Neural progenitor cell (in vitro differentiated cells): ENCODE measurements at regions not wholly inside any gene's neighbourhood (a gene's known extent, or its start where the extent isn't known, plus 50 kb on each side); places are given as distances from the start of the nearest gene placed in this dataset.

ENCODE experiments used
- DNase-seq: peaks from one replicate; pipeline ENCODE4 v3.0.0-alpha.2; 2016; ENCODE audit warnings: low spot score
- H2AFZ ChIP-seq: fragments of 200-600 bp; sonication (generic); replicated peaks from 2 replicates; pipeline ENCODE4 v1.6.1; 2016; ENCODE audit warnings: antibody characterized with exemption
- H3F3A ChIP-seq: fragments of 200-600 bp; sonication (generic); 2 replicates; pipeline ENCODE4 v1.6.1; 2016; ENCODE audit warnings: antibody characterized with exemption, low read depth
- H3K27ac ChIP-seq: fragments of 200-600 bp; sonication (generic); 2 replicates; pipeline ENCODE4 v1.5.1; 2016; ENCODE audit warnings: mild to moderate bottlenecking
- H3K27me3 ChIP-seq: fragments of 200-600 bp; sonication (generic); 2 replicates; pipeline ENCODE4 v1.6.1; 2016; ENCODE audit warnings: mild to moderate bottlenecking, moderate library complexity
- H3K36me3 ChIP-seq: fragments of 200-600 bp; sonication (generic); 2 replicates; pipeline ENCODE4 v1.5.1; 2016
- H3K4me1 ChIP-seq: fragments of 200-600 bp; sonication (generic); 2 replicates; pipeline ENCODE4 v1.6.1; 2016; ENCODE audit warnings: mixed run types
- H3K4me2 ChIP-seq: fragments of 200-600 bp; sonication (generic); 2 replicates; pipeline ENCODE4 v1.6.1; 2016
- H3K4me3 ChIP-seq: fragments of 200-600 bp; sonication (generic); 2 replicates; pipeline ENCODE4 v1.5.1; 2016
- H3K79me2 ChIP-seq: fragments of 200-600 bp; sonication (generic); 2 replicates; pipeline ENCODE4 v1.6.1; 2016; ENCODE audit warnings: low read depth
- H3K9ac ChIP-seq: fragments of 200-600 bp; sonication (generic); 2 replicates; pipeline ENCODE4 v1.6.1; 2016
- H3K9me3 ChIP-seq: fragments of 200-600 bp; sonication (generic); 2 replicates; pipeline ENCODE4 v1.5.1; 2016; ENCODE audit warnings: low read depth
- H4K20me1 ChIP-seq: fragments of 200-600 bp; sonication (generic); 2 replicates; pipeline ENCODE4 v1.6.1; 2016; ENCODE audit warnings: low read depth
- H3K27ac Mint-ChIP-seq: 3 replicates; pipeline ENCODE4 v1.8.0; 2021; ENCODE audit warnings: mixed read lengths
- H3K27me3 Mint-ChIP-seq: 2 replicates; pipeline ENCODE4 v1.8.0; 2022; ENCODE audit warnings: low read depth, mild to moderate bottlenecking, inconsistent platforms, moderate library complexity, mixed read lengths; ENCODE audit not compliant: insufficient read depth
- H3K36me3 Mint-ChIP-seq: 3 replicates; pipeline ENCODE4 v1.8.0; 2021; ENCODE audit warnings: mixed read lengths
- H3K4me1 Mint-ChIP-seq: 3 replicates; pipeline ENCODE4 v1.8.0; 2021; ENCODE audit warnings: mixed read lengths
- H3K4me3 Mint-ChIP-seq: 3 replicates; pipeline ENCODE4 v1.8.0; 2021; ENCODE audit warnings: mild to moderate bottlenecking, moderate library complexity, mixed read lengths
- H3K9me3 Mint-ChIP-seq: 3 replicates; pipeline ENCODE4 v1.8.0; 2020; ENCODE audit warnings: mixed read lengths
- CTCF ChIP-seq: fragments of 200-600 bp; sonication (generic); IDR thresholded peaks from 2 replicates; pipeline ENCODE4 v1.5.1; 2017; ENCODE audit warnings: antibody characterized with exemption, mild to moderate bottlenecking
- EZH2 ChIP-seq: fragments of 200-600 bp; sonication (generic); IDR thresholded peaks from 2 replicates; pipeline ENCODE4 v1.6.1; 2017; ENCODE audit warnings: antibody characterized with exemption, mild to moderate bottlenecking, moderate library complexity
- EZH2phosphoT487 ChIP-seq: fragments of 200-600 bp; sonication (generic); IDR thresholded peaks from 2 replicates; pipeline ENCODE4 v1.6.1; 2017; ENCODE audit warnings: antibody characterized with exemption

- Mint-ChIP-seq H3K36me3 (no peaks in the 10 kb centered on the region), H3K4me1 (no peaks in the 10 kb centered on the region), H3K27ac (no peak overlapping the region), H3K27me3 (no peaks in the 10 kb centered on the region), H3K4me3 (no peak overlapping the region), H3K9me3 (peaks cover 6% of the 10 kb centered on the region)
- H3K9ac ChIP-seq: no peak overlapping the region
- H3K4me2 ChIP-seq: no peak overlapping the region
- no peak for TF ChIP-seq CTCF
- no peak for TF ChIP-seq EZH2
- no peak for TF ChIP-seq EZH2phosphoT487
- no peaks in the 10 kb centered on the region for H3K9me3 ChIP-seq
- no peak overlapping the region for H3K27ac ChIP-seq
- H3K4me3 ChIP-seq: no peak overlapping the region
- no peaks in the 10 kb centered on the region for H3F3A ChIP-seq
- no peaks in the 10 kb centered on the region for H3K79me2 ChIP-seq
- H3K36me3 ChIP-seq: no peaks in the 10 kb centered on the region
- DNase-seq: no peak
- no peaks in the 10 kb centered on the region for H4K20me1 ChIP-seq
- no peaks in the 10 kb centered on the region for H3K27me3 ChIP-seq
- H3K4me1 ChIP-seq: no peaks in the 10 kb centered on the region
- no peak overlapping the region for H2AFZ ChIP-seq
Observed at GRCh38 chr2:140158259-140158658, 1378.1 kb upstream of the NXPH2 start.

- no peaks in the 10 kb centered on the region for H3K36me3 ChIP-seq
- H3K9ac ChIP-seq: no peak overlapping the region
- H3K36me3 Mint-ChIP-seq: no peaks in the 10 kb centered on the region
- DNase-seq: no peak
- no peaks in the 10 kb centered on the region for H3K27me3 Mint-ChIP-seq
- H3K4me1 ChIP-seq: no peaks in the 10 kb centered on the region
- H3K4me3 Mint-ChIP-seq: no peak overlapping the region
- no peaks in the 10 kb centered on the region for H3F3A ChIP-seq
- peaks cover 6% of the 10 kb centered on the region for H3K9me3 Mint-ChIP-seq
- no peaks in the 10 kb centered on the region for H3K27me3 ChIP-seq
- H3K27ac ChIP-seq: no peak overlapping the region
- H3K27ac Mint-ChIP-seq: no peak overlapping the region
- no peak overlapping the region for H3K4me2 ChIP-seq
- H3K9me3 ChIP-seq: no peaks in the 10 kb centered on the region
- H2AFZ ChIP-seq: no peak overlapping the region
- no peaks in the 10 kb centered on the region for H3K4me1 Mint-ChIP-seq
- TF ChIP-seq EZH2: no peak
- H3K4me3 ChIP-seq: no peak overlapping the region
- H3K79me2 ChIP-seq: no peaks in the 10 kb centered on the region
- no peaks in the 10 kb centered on the region for H4K20me1 ChIP-seq
Observed at GRCh38 chr2:140157816-140158215, 1377.6 kb upstream of the NXPH2 start.

DNA sequence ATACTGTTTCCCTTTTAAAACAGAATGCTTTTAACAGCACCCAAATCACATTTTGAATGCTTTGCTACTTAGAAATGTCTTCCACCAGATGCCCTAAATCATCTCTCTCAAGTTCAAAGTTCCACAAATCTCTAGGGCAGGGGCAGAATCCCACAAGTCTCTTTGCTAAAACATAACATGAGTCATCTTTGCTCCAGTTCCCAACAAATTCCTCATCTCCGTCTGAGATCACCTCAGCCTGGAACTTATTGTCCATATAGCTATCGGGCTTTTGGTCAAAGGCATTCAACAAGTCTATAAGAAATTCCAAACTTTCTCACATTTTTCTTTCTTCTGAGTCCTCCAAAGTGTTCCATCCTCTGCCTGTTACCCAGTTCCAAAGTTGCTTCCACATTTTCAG lies 1374.5 kb upstream of the NXPH2 start:
- no peaks in the 10 kb centered on the region for H3K9me3 ChIP-seq
- DNase-seq: no peak
- no peak for TF ChIP-seq EZH2
- H3K4me1 ChIP-seq: no peaks in the 10 kb centered on the region
- Mint-ChIP-seq H3K27me3 (no peaks in the 10 kb centered on the region), H3K4me3 (no peak overlapping the region), H3K27ac (no peak overlapping the region), H3K4me1 (no peaks in the 10 kb centered on the region), H3K36me3 (no peaks in the 10 kb centered on the region), H3K9me3 (peaks cover 4% of the 10 kb centered on the region)
- H3K36me3 ChIP-seq: no peaks in the 10 kb centered on the region
- no peaks in the 10 kb centered on the region for H3K27me3 ChIP-seq
- no peak overlapping the region for H3K4me2 ChIP-seq
- no peaks in the 10 kb centered on the region for H3F3A ChIP-seq
- no peak overlapping the region for H3K9ac ChIP-seq
- no peak overlapping the region for H3K4me3 ChIP-seq
- no peaks in the 10 kb centered on the region for H4K20me1 ChIP-seq
- H3K79me2 ChIP-seq: no peaks in the 10 kb centered on the region
- no peak overlapping the region for H2AFZ ChIP-seq
- no peak overlapping the region for H3K27ac ChIP-seq

GRCh38 chr2:140154271-140154670 lies 1374.1 kb upstream of the NXPH2 start:
- Histone ChIP-seq H3K9me3 (no peaks in the 10 kb centered on the region), H3K27me3 (no peaks in the 10 kb centered on the region), H3K79me2 (no peaks in the 10 kb centered on the region), H3K9ac (no peak overlapping the region), H3F3A (no peaks in the 10 kb centered on the region), H2AFZ (no peak overlapping the region), H3K36me3 (no peaks in the 10 kb centered on the region), H3K4me1 (no peaks in the 10 kb centered on the region), H3K27ac (no peak overlapping the region), H4K20me1 (no peaks in the 10 kb centered on the region), H3K4me2 (no peak overlapping the region), H3K4me3 (no peak overlapping the region)
- H3K9me3 Mint-ChIP-seq: no peaks in the 10 kb centered on the region
- no peaks in the 10 kb centered on the region for H3K4me1 Mint-ChIP-seq
- no peaks in the 10 kb centered on the region for H3K36me3 Mint-ChIP-seq
- H3K27ac Mint-ChIP-seq: no peak overlapping the region
- H3K4me3 Mint-ChIP-seq: no peak overlapping the region
- DNase-seq: no peak
- H3K27me3 Mint-ChIP-seq: no peaks in the 10 kb centered on the region
- TF ChIP-seq CTCF (no peak), EZH2phosphoT487 (no peak), EZH2 (no peak)
